ENCODE measurements at regions not wholly inside any gene's neighbourhood (a gene's known extent, or its start where the extent isn't known, plus 50 kb on each side); places are given as distances from the start of the nearest gene placed in this dataset.
"Not testable (repeated sequence)": the region's sequence is repeated elsewhere in the genome, so short reads cannot be mapped to it uniquely, and the experiment has no call there.

- Histone ChIP-seq H3K36me3 (no peaks in the 10 kb centered on the region), H3K4me2 (peak overlapping the region in 1 of 11 experiments; percentile 17; a peak in 1 of 22 replicates), H3K4me3 (no peak overlapping the region), H3K9me3 (replicated peaks in 1 of 11) (peaks cover 0 to 5% (median 0%) of the 10 kb centered on the region in 11 experiments; a peak in 2 of 22 replicates), H3K27ac (no peak overlapping the region), H4K20me1 (no peaks in the 10 kb centered on the region), H3K9ac (no peak overlapping the region), H3K4me1 (peaks cover 0 to 5% (median 0%) of the 10 kb centered on the region in 10 experiments; a peak in 1 of 20 replicates), H3K27me3 (no peaks in the 10 kb centered on the region)
- peak in 5 of 11 experiments; percentile 12 to 79 (median 41); a peak in 6 of 22 replicates for TF ChIP-seq Cebpa-rat (IDR thresholded peaks at IDR 0.05)
Measured at GRCh38 chr22:33971561-33971961, 51.3 kb upstream of the LARGE1 start.

GRCh38 chr22:33975841-33976240 lies 55.6 kb upstream of the LARGE1 start:
- Histone ChIP-seq H3K9ac (no peak overlapping the region), H4K20me1 (no peaks in the 10 kb centered on the region), H3K36me3 (no peaks in the 10 kb centered on the region), H3K27me3 (no peaks in the 10 kb centered on the region), H3K27ac (no peak overlapping the region), H3K4me3 (no peak overlapping the region), H3K4me1 (no peaks in the 10 kb centered on the region), H3K9me3 (replicated peaks in 1 of 11) (peaks cover 0 to 5% (median 0%) of the 10 kb centered on the region in 11 experiments; a peak in 2 of 22 replicates), H3K4me2 (no peak overlapping the region)
- no peak for TF ChIP-seq Cebpa-rat (IDR thresholded peaks at IDR 0.05)

- Histone ChIP-seq H3K27ac (no peak overlapping the region), H4K20me1 (no peaks in the 10 kb centered on the region), H3K4me3 (no peak overlapping the region), H3K9ac (no peak overlapping the region), H3K9me3 (replicated peaks in 1 of 11) (no peaks in the 10 kb centered on the region), H3K4me1 (no peaks in the 10 kb centered on the region), H3K36me3 (no peaks in the 10 kb centered on the region), H3K4me2 (no peak overlapping the region), H3K27me3 (no peaks in the 10 kb centered on the region)
- no peak for TF ChIP-seq Cebpa-rat (IDR thresholded peaks at IDR 0.05)
Measured at GRCh38 chr22:33983558-33983957, 63.3 kb upstream of the LARGE1 start.

GRCh38 chr22:33984211-33984610 lies 63.9 kb upstream of the LARGE1 start:
- no peak overlapping the region for H3K4me3 ChIP-seq
- H4K20me1 ChIP-seq = no peaks in the 10 kb centered on the region
- no peak for TF ChIP-seq Cebpa-rat (IDR thresholded peaks at IDR 0.05)
- no peak overlapping the region for H3K9ac ChIP-seq
- no peaks in the 10 kb centered on the region for H3K9me3 ChIP-seq (replicated peaks in 1 of 11)
- H3K36me3 ChIP-seq = no peaks in the 10 kb centered on the region
- no peaks in the 10 kb centered on the region for H3K4me1 ChIP-seq
- no peak overlapping the region for H3K27ac ChIP-seq
- H3K4me2 ChIP-seq = no peak overlapping the region
- no peaks in the 10 kb centered on the region for H3K27me3 ChIP-seq

GRCh38 chr22:33984656-33985285 lies 64.5 kb upstream of the LARGE1 start:
- no peak overlapping the region for H3K9ac ChIP-seq

GRCh38 chr22:33985506-33985905 lies 65.2 kb upstream of the LARGE1 start:
- Histone ChIP-seq H3K4me1 (no peaks in the 10 kb centered on the region), H3K36me3 (no peaks in the 10 kb centered on the region), H3K4me2 (no peak overlapping the region), H3K27ac (no peak overlapping the region), H3K4me3 (no peak overlapping the region), H4K20me1 (no peaks in the 10 kb centered on the region), H3K9me3 (replicated peaks in 1 of 11) (no peaks in the 10 kb centered on the region), H3K27me3 (no peaks in the 10 kb centered on the region), H3K9ac (no peak overlapping the region)
- TF ChIP-seq Cebpa-rat (IDR thresholded peaks at IDR 0.05) = no peak

More at GRCh38 chr22:33984656-33985285, 64.5 kb upstream of the LARGE1 start:
- Histone ChIP-seq H3K4me3 (no peak overlapping the region), H3K4me2 (no peak overlapping the region), H3K9me3 (replicated peaks in 1 of 11) (no peaks in the 10 kb centered on the region), H4K20me1 (no peaks in the 10 kb centered on the region), H3K4me1 (no peaks in the 10 kb centered on the region), H3K36me3 (no peaks in the 10 kb centered on the region), H3K27me3 (no peaks in the 10 kb centered on the region), H3K27ac (no peak overlapping the region)
- no peak for TF ChIP-seq Cebpa-rat (IDR thresholded peaks at IDR 0.05)

- no peak overlapping the region for H3K4me2 ChIP-seq
- no peaks in the 10 kb centered on the region for H3K9me3 ChIP-seq (replicated peaks in 1 of 11)
- no peaks in the 10 kb centered on the region for H4K20me1 ChIP-seq
- no peaks in the 10 kb centered on the region for H3K27me3 ChIP-seq
- no peak overlapping the region for H3K9ac ChIP-seq
- peaks cover 0 to 5% (median 2%) of the 10 kb centered on the region in 10 experiments; a peak in 8 of 20 replicates for H3K4me1 ChIP-seq
- no peaks in the 10 kb centered on the region for H3K36me3 ChIP-seq
- H3K4me3 ChIP-seq = no peak overlapping the region
- no peak overlapping the region for H3K27ac ChIP-seq
- no peak for TF ChIP-seq Cebpa-rat (IDR thresholded peaks at IDR 0.05)
Measured at GRCh38 chr22:33986167-33986771, 66.0 kb upstream of the LARGE1 start.

- Histone ChIP-seq H3K9ac (no peak overlapping the region), H3K4me2 (no peak overlapping the region), H3K4me3 (no peak overlapping the region), H3K27ac (no peak overlapping the region), H3K9me3 (replicated peaks in 1 of 11) (no peaks in the 10 kb centered on the region), H3K4me1 (peaks cover 0 to 9% (median 7%) of the 10 kb centered on the region in 10 experiments; a peak in 9 of 20 replicates), H3K36me3 (no peaks in the 10 kb centered on the region), H4K20me1 (no peaks in the 10 kb centered on the region), H3K27me3 (no peaks in the 10 kb centered on the region)
- TF ChIP-seq Cebpa-rat (IDR thresholded peaks at IDR 0.05) = no peak
Measured at GRCh38 chr22:33986954-33987353, 66.7 kb upstream of the LARGE1 start.

- not testable (repeated sequence) for H4K20me1 ChIP-seq; H3K9ac ChIP-seq; H3K27ac ChIP-seq; H3K9me3 ChIP-seq (replicated peaks in 1 of 11); H3K4me3 ChIP-seq; H3K36me3 ChIP-seq; H3K4me2 ChIP-seq; H3K27me3 ChIP-seq
- H3K4me1 ChIP-seq = peaks cover 0 to 15% (median 7%) of the 10 kb centered on the region in 10 experiments; a peak in 9 of 20 replicates
Measured at GRCh38 chr22:33989263-33989662, 69.0 kb upstream of the LARGE1 start.

- Histone ChIP-seq H3K27ac (no peak overlapping the region), H3K36me3 (no peaks in the 10 kb centered on the region), H3K27me3 (no peaks in the 10 kb centered on the region), H3K9me3 (replicated peaks in 1 of 11) (peaks cover 0 to 15% (median 6%) of the 10 kb centered on the region in 11 experiments; a peak in 9 of 22 replicates), H3K4me2 (peak overlapping the region in 6 of 11 experiments; percentile 8 to 33 (median 14); a peak in 5 of 22 replicates), H3K4me1 (peaks cover 0 to 15% (median 7%) of the 10 kb centered on the region in 10 experiments; a peak in 9 of 20 replicates), H3K9ac (no peak overlapping the region), H3K4me3 (no peak overlapping the region), H4K20me1 (no peaks in the 10 kb centered on the region)
- no peak for TF ChIP-seq Cebpa-rat (IDR thresholded peaks at IDR 0.05)
Measured at GRCh38 chr22:33991620-33992019, 71.3 kb upstream of the LARGE1 start.
